ENCODE measurements at regions not wholly inside any gene's neighbourhood (a gene's known extent, or its start where the extent isn't known, plus 50 kb on each side); places are given as distances from the start of the nearest gene placed in this dataset.

- Histone ChIP-seq H3K9ac (ENCODE audit: insufficient read depth, low read length, poor library complexity, severe bottlenecking) (no peak overlapping the region), H3K27me3 (ENCODE audit: control insufficient read depth in 2 of 2, insufficient read depth in 2 of 2, low read length in 2 of 2) (no peaks in the 10 kb centered on the region), H3K36me3 (replicated peaks in 1 of 2; ENCODE audit: control insufficient read depth in 1 of 2, insufficient read depth in 2 of 2, low read length in 2 of 2) (no peaks in the 10 kb centered on the region), H3K27ac (ENCODE audit: low read depth in 1 of 2, low read length in 2 of 2) (no peak overlapping the region), H3K4me2 (replicated peaks; ENCODE audit: extremely low read depth, low read length, poor library complexity, severe bottlenecking) (no peak overlapping the region), H3K9me3 (replicated peaks in 1 of 2; ENCODE audit: control insufficient read depth in 1 of 2, insufficient read depth in 1 of 2, low read length in 2 of 2) (peaks cover 0 to 10% of the 10 kb centered on the region in 2 donors), H3K4me1 (ENCODE audit: control insufficient read depth in 1 of 2, insufficient read depth in 2 of 2, low read length in 2 of 2) (no peaks in the 10 kb centered on the region), H4K20me1 (ENCODE audit: insufficient read depth, low read length) (no peaks in the 10 kb centered on the region), H3K79me2 (ENCODE audit: insufficient read depth, low read length) (no peaks in the 10 kb centered on the region), H3K4me3 (replicated peaks in 1 of 3; ENCODE audit: low read depth in 2 of 3, low read length in 3 of 3) (no peak overlapping the region), H2AFZ (ENCODE audit: insufficient read depth, low read depth, low read length, poor library complexity, severe bottlenecking) (no peak overlapping the region)
- no peak for TF ChIP-seq CTCF (IDR thresholded peaks at IDR 0.05)
- Mint-ChIP-seq H3K27me3 (ENCODE audit: low read depth in 3 of 3) (peaks cover 0 to 2% (median 0%) of the 10 kb centered on the region in 3 donors), H3K9me3 (peaks cover 0 to 6% (median 3%) of the 10 kb centered on the region in 7 donors), H3K4me1 (no peaks in the 10 kb centered on the region), H3K4me3 (no peak overlapping the region), H3K27ac (no peak overlapping the region), H3K36me3 (no peaks in the 10 kb centered on the region)
- 72% methylated on average over 4 of the region's 4 CpGs for WGBS (ENCODE audit: insufficient coverage)
- intact Hi-C loops (cut with micrococcal nuclease): no loop called here
- no peak for DNase-seq
These were observed 168.8 kb upstream of the SLC27A6 start for GRCh38 chr5:128796506-128796905.

- Mint-ChIP-seq H3K4me1 (no peaks in the 10 kb centered on the region), H3K36me3 (no peaks in the 10 kb centered on the region), H3K4me3 (no peak overlapping the region), H3K27ac (no peak overlapping the region), H3K9me3 (peaks cover 0 to 6% (median 3%) of the 10 kb centered on the region in 7 donors), H3K27me3 (ENCODE audit: low read depth in 3 of 3) (peaks cover 0 to 2% (median 0%) of the 10 kb centered on the region in 3 donors)
- Histone ChIP-seq H3K4me2 (replicated peaks; ENCODE audit: extremely low read depth, low read length, poor library complexity, severe bottlenecking) (no peak overlapping the region), H3K27me3 (ENCODE audit: control insufficient read depth in 2 of 2, insufficient read depth in 2 of 2, low read length in 2 of 2) (no peaks in the 10 kb centered on the region), H3K36me3 (replicated peaks in 1 of 2; ENCODE audit: control insufficient read depth in 1 of 2, insufficient read depth in 2 of 2, low read length in 2 of 2) (no peaks in the 10 kb centered on the region), H3K4me1 (ENCODE audit: control insufficient read depth in 1 of 2, insufficient read depth in 2 of 2, low read length in 2 of 2) (no peaks in the 10 kb centered on the region), H4K20me1 (ENCODE audit: insufficient read depth, low read length) (no peaks in the 10 kb centered on the region), H3K9me3 (replicated peaks in 1 of 2; ENCODE audit: control insufficient read depth in 1 of 2, insufficient read depth in 1 of 2, low read length in 2 of 2) (peaks cover 0 to 10% of the 10 kb centered on the region in 2 donors), H3K9ac (ENCODE audit: insufficient read depth, low read length, poor library complexity, severe bottlenecking) (no peak overlapping the region), H3K4me3 (replicated peaks in 1 of 3; ENCODE audit: low read depth in 2 of 3, low read length in 3 of 3) (no peak overlapping the region), H3K27ac (ENCODE audit: low read depth in 1 of 2, low read length in 2 of 2) (no peak overlapping the region), H2AFZ (ENCODE audit: insufficient read depth, low read depth, low read length, poor library complexity, severe bottlenecking) (no peak overlapping the region), H3K79me2 (ENCODE audit: insufficient read depth, low read length) (no peaks in the 10 kb centered on the region)
- DNase-seq: no peak
- no peak for TF ChIP-seq CTCF (IDR thresholded peaks at IDR 0.05)
- intact Hi-C loops (cut with micrococcal nuclease): no loop called here
These were observed 166.4 kb upstream of the SLC27A6 start for GRCh38 chr5:128798871-128799270.
